Smooth muscle cell (in vitro differentiated cells): ENCODE measurements at regions not wholly inside any gene's neighbourhood (a gene's known extent, or its start where the extent isn't known, plus 50 kb on each side); places are given as distances from the start of the nearest gene placed in this dataset. TPM values are rescaled to one million over a fixed set of nuclear protein-coding genes. Genes with fewer than 3 reads are reported as not detected.

ENCODE experiments used
- DNase-seq: peaks from one replicate; lab custom pipeline; 2025; ENCODE audit not compliant: unreplicated experiment; lab: John Stamatoyannopoulos, UW
- H2AFZ ChIP-seq: fragments of 200-600 bp; sonication (generic); 2 replicates; pipeline ENCODE4 v1.6.0; 2016; ENCODE audit warnings: antibody characterized with exemption, low read depth, mild to moderate bottlenecking
- H3F3A ChIP-seq: fragments of 200-600 bp; sonication (generic); 2 replicates; pipeline ENCODE4 v1.6.0; 2017; ENCODE audit warnings: antibody characterized with exemption, low read depth
- H3K27ac ChIP-seq: fragments of 200-600 bp; sonication (generic); 2 replicates; pipeline ENCODE4 v1.5.1; 2016; ENCODE audit warnings: low read depth, mild to moderate bottlenecking
- H3K27me3 ChIP-seq: fragments of 200-600 bp; sonication (generic); 2 replicates; pipeline ENCODE4 v1.6.1; 2016; ENCODE audit warnings: low read depth, mild to moderate bottlenecking
- H3K36me3 ChIP-seq: fragments of 200-600 bp; sonication (generic); 2 replicates; pipeline ENCODE4 v1.5.1; 2016; ENCODE audit warnings: low read depth
- H3K4me1 ChIP-seq: fragments of 200-600 bp; sonication (generic); 2 replicates; pipeline ENCODE4 v1.5.1; 2016; ENCODE audit warnings: low read depth
- H3K4me2 ChIP-seq: fragments of 200-600 bp; sonication (generic); 2 replicates; pipeline ENCODE4 v1.6.0; 2016; ENCODE audit warnings: mild to moderate bottlenecking
- H3K4me3 ChIP-seq: fragments of 200-600 bp; sonication (generic); 2 replicates; pipeline ENCODE4 v1.5.1; 2016; ENCODE audit warnings: mild to moderate bottlenecking
- H3K79me2 ChIP-seq: fragments of 200-600 bp; sonication (generic); 2 replicates; pipeline ENCODE4 v1.6.0; 2016; ENCODE audit warnings: low read depth, mild to moderate bottlenecking
- H3K9ac ChIP-seq: fragments of 200-600 bp; sonication (generic); 2 replicates; pipeline ENCODE4 v1.6.0; 2016; ENCODE audit warnings: low read depth
- H3K9me3 ChIP-seq: fragments of 200-600 bp; sonication (generic); replicated peaks from 2 replicates; pipeline ENCODE4 v1.5.1; 2016; ENCODE audit warnings: low read depth
- H4K20me1 ChIP-seq: fragments of 200-600 bp; sonication (generic); 2 replicates; pipeline ENCODE4 v1.6.0; 2016; ENCODE audit warnings: low read depth
- CTCF ChIP-seq: fragments of 200-600 bp; sonication (generic); IDR thresholded peaks from 2 replicates; pipeline ENCODE4 v1.5.1; 2017; ENCODE audit warnings: borderline replicate concordance, mild to moderate bottlenecking, antibody characterized with exemption; ENCODE audit not compliant: insufficient read depth, poor library complexity, severe bottlenecking
- whole genome bisulfite sequencing: methylation state at CpG from one replicate; pipeline ENCODE4 v1.1.7; 2016; ENCODE audit warnings: low lambda C conversion rate; 5-methylcytosine and 5-hydroxymethylcytosine counted together
- small RNA-seq: library from RNA; depleted of rRNA; stranded (forward); fragments of <200 nt; gene quantifications from one replicate; pipeline ENCODE3, GENCODE V24; 2014

GRCh38 chr12:42641221-42641885 is 51.8 kb upstream of the PRICKLE1 start:
- H3K4me3 ChIP-seq: no peak overlapping the region
- H3K36me3 ChIP-seq: no peaks in the 10 kb centered on the region
- H3F3A ChIP-seq: peaks cover 21% of the 10 kb centered on the region
- peaks cover 10% of the 10 kb centered on the region for H3K4me1 ChIP-seq
- peak overlapping the region; percentile 73 for H3K4me2 ChIP-seq
- 42% methylated on average over 1 of the region's 1 CpG for WGBS
- no peak for TF ChIP-seq CTCF
- H3K27me3 ChIP-seq: no peaks in the 10 kb centered on the region
- no peak overlapping the region for H2AFZ ChIP-seq
- H3K9me3 ChIP-seq: no peaks in the 10 kb centered on the region
- H3K27ac ChIP-seq: peak overlapping the region; percentile 23
- no peak for DNase-seq
- no peak overlapping the region for H3K9ac ChIP-seq
- H4K20me1 ChIP-seq: no peaks in the 10 kb centered on the region
- H3K79me2 ChIP-seq: no peaks in the 10 kb centered on the region

GRCh38 chr12:42640391-42640790 is 50.8 kb upstream of the PRICKLE1 start:
- no peaks in the 10 kb centered on the region for H3K9me3 ChIP-seq
- TF ChIP-seq CTCF: no peak
- peak overlapping the region; percentile 23 for H3K27ac ChIP-seq
- 31% methylated on average over 2 of the region's 2 CpGs for WGBS
- no peak for DNase-seq
- peak overlapping the region; percentile 73 for H3K4me2 ChIP-seq
- no peaks in the 10 kb centered on the region for H3K27me3 ChIP-seq
- no peak overlapping the region for H3K4me3 ChIP-seq
- no peaks in the 10 kb centered on the region for H3K36me3 ChIP-seq
- no peak overlapping the region for H3K9ac ChIP-seq
- no peaks in the 10 kb centered on the region for H4K20me1 ChIP-seq
- H3K79me2 ChIP-seq: no peaks in the 10 kb centered on the region
- H2AFZ ChIP-seq: peak overlapping the region; percentile 4
- peaks cover 10% of the 10 kb centered on the region for H3K4me1 ChIP-seq
- peaks cover 21% of the 10 kb centered on the region for H3F3A ChIP-seq

- no peak overlapping the region for H3K4me3 ChIP-seq
- peak overlapping the region; percentile 73 for H3K4me2 ChIP-seq
- no peak for DNase-seq
- peak overlapping the region; percentile 23 for H3K27ac ChIP-seq
- H3K4me1 ChIP-seq: peaks cover 10% of the 10 kb centered on the region
- H4K20me1 ChIP-seq: no peaks in the 10 kb centered on the region
- TF ChIP-seq CTCF: no peak
- H3F3A ChIP-seq: peaks cover 21% of the 10 kb centered on the region
- no peak overlapping the region for H3K9ac ChIP-seq
- H3K79me2 ChIP-seq: no peaks in the 10 kb centered on the region
- H3K36me3 ChIP-seq: no peaks in the 10 kb centered on the region
- H3K27me3 ChIP-seq: no peaks in the 10 kb centered on the region
- no peaks in the 10 kb centered on the region for H3K9me3 ChIP-seq
- peak overlapping the region; percentile 4 for H2AFZ ChIP-seq
Measured at GRCh38 chr12:42639556-42639955, 50.0 kb upstream of the PRICKLE1 start.

Small RNA genes in the stretch of these regions (small RNA-seq; reads per million reads assigned to genes)
- gene MRPS36P5 (not detected), gene RPS27P21 (not detected)
